Mucosa of descending colon (tissue), 3 donors: ENCODE measurements at regions not wholly inside any gene's neighbourhood (a gene's known extent, or its start where the extent isn't known, plus 50 kb on each side); places are given as distances from the start of the nearest gene placed in this dataset.

Experiments used
- ATAC-seq: fragments of 200-7000 bp; cut with Tn5 transposase; one replicate; pipeline ENCODE4 v1.9.1; 2020; ENCODE audit warnings: mild to moderate bottlenecking, moderate library complexity
- DNase-seq, 3 donors: peaks; one replicate each; pipeline ENCODE4 v3.0.0-alpha.2; 2020
- H3K36me3 ChIP-seq: fragments of 200-600 bp; one replicate; pipeline ENCODE4 v1.8.0; 2021; ENCODE audit warnings: low read depth, mild to moderate bottlenecking
- H3K4me1 ChIP-seq: fragments of 200-600 bp; one replicate; pipeline ENCODE4 v1.8.0; 2021; ENCODE audit warnings: low read depth, mild to moderate bottlenecking
- H3K4me3 ChIP-seq: fragments of 200-600 bp; one replicate; pipeline ENCODE4 v1.8.0; 2021; ENCODE audit warnings: mild to moderate bottlenecking
- H3K9me3 ChIP-seq: fragments of 200-600 bp; one replicate; pipeline ENCODE4 v1.8.0; 2021; ENCODE audit warnings: mild to moderate bottlenecking
- intact Hi-C, 2 donors: fragments of 100-400 bp; cut with DNase I in 1 of 2; cut with micrococcal nuclease in 1 of 2; formaldehyde crosslinking; loops; one replicate each; pipeline versions ENCODE4 v1.11.0 to v1.11.1; 2022; cut with DNase I, micrococcal nuclease
- TF ChIP-seq, protein P1 (sequence below): fragments of 200-600 bp; IDR thresholded peaks from one replicate; pipeline ENCODE4 v1.8.0; 2022; ENCODE audit warnings: antibody characterized with exemption, mild to moderate bottlenecking
- donor health status: DM: no; HTN: no; CAD: no; lungs with moderate emphysema.
- donor health status: DM: no; HTN: no; CAD: no.
- donor health status: DM: no; HTN: yes; CAD: no.

DNA sequence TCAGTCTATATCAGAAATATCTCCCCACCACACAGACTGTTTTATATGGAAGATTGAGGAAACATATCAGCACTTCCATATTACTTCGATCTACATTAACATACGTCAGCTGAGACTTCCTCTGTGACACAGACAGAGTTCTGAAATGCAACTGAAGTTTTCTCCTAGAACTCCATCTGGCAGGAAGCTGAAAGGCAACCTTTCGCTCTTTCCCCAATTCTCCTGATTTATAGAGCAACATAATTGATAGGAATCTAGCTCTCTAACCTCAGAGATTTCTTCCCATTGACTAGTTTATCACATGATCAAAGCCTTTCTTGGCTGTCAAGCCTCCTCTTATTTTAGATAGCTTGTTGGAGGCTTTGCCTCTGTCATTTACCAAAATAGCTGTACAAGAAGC, 806.7 kb upstream of the CHAC2 start:
- H3K36me3 ChIP-seq: no peaks in the 10 kb centered on the region
- H3K4me1 ChIP-seq: no peaks in the 10 kb centered on the region
- H3K9me3 ChIP-seq: no peaks in the 10 kb centered on the region
- no peak overlapping the region for H3K4me3 ChIP-seq
- intact Hi-C loops: no loop called here
- ATAC-seq (no peak), DNase-seq (no peak)
- TF ChIP-seq, protein P1, sequence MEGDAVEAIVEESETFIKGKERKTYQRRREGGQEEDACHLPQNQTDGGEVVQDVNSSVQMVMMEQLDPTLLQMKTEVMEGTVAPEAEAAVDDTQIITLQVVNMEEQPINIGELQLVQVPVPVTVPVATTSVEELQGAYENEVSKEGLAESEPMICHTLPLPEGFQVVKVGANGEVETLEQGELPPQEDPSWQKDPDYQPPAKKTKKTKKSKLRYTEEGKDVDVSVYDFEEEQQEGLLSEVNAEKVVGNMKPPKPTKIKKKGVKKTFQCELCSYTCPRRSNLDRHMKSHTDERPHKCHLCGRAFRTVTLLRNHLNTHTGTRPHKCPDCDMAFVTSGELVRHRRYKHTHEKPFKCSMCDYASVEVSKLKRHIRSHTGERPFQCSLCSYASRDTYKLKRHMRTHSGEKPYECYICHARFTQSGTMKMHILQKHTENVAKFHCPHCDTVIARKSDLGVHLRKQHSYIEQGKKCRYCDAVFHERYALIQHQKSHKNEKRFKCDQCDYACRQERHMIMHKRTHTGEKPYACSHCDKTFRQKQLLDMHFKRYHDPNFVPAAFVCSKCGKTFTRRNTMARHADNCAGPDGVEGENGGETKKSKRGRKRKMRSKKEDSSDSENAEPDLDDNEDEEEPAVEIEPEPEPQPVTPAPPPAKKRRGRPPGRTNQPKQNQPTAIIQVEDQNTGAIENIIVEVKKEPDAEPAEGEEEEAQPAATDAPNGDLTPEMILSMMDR: no peak

DNA sequence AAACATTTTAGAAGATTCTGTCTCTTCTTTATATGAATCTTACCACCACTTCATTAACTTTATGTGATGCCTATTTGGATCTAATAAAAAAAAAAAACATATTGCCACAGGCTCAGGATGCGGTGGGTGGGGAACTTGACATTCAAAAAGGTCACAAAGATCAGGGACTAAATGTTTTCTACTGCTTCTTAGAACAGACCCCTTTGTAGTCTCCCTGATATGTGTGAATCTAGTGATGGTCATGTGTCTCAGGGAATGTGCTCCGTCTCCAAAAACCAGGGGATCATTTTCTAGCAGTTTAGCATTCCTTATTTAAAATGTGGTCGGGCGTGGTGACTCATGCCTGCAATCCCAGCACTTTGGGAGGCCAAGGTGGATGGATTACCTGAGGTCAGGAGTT, 807.8 kb upstream of the CHAC2 start:
- intact Hi-C loops: no loop called here
- ATAC-seq (no peak), DNase-seq (no peak)
- Histone ChIP-seq H3K4me3 (no peak overlapping the region), H3K9me3 (no peaks in the 10 kb centered on the region), H3K36me3 (no peaks in the 10 kb centered on the region), H3K4me1 (no peaks in the 10 kb centered on the region)
- TF ChIP-seq, protein P1: no peak

DNA sequence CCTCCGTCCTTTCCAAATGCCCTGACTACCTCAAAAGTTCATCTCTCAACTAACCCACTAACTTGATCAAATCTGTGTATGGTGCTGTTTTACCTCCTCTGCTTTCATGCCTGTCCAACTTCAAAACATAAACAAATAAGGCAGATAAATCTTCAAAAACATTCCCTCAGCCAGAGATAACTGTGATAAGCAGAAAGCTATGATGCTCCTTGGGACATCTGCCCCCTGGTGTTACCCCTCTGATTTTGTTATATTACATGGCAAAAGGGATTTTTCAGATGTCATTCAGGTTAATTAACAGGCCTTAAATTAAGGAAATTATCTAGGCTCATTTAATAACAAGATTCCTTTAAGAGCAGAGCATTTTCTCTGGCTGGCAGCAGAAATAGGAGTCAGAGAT, 810.8 kb upstream of the CHAC2 start:
- Histone ChIP-seq H3K4me1 (no peaks in the 10 kb centered on the region), H3K9me3 (no peaks in the 10 kb centered on the region), H3K4me3 (no peak overlapping the region), H3K36me3 (no peaks in the 10 kb centered on the region)
- DNase-seq: no peak
- TF ChIP-seq, protein P1: no peak
- intact Hi-C loops: no loop called here
- no peak for ATAC-seq

DNA sequence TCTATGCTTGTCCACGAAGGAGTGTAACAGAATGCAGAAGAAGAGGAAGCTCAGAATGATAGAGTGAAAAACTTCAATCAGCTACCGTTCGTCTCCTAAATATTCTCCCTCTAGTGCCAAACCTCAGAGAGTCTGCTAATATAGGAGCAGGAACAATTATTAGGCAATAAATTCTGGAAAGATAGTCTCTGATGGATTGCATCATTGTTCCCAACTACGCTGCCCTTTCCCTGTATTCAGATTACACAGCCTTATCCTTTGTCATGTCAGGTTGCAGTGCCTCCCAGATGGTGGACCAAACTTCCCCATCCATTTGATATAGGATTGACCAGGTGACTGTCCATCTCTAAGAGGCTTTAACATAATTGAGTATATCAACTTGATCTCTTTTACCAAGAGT, 811.5 kb upstream of the CHAC2 start:
- no peak for ATAC-seq
- no peak for DNase-seq
- intact Hi-C loops: no loop called here

DNA sequence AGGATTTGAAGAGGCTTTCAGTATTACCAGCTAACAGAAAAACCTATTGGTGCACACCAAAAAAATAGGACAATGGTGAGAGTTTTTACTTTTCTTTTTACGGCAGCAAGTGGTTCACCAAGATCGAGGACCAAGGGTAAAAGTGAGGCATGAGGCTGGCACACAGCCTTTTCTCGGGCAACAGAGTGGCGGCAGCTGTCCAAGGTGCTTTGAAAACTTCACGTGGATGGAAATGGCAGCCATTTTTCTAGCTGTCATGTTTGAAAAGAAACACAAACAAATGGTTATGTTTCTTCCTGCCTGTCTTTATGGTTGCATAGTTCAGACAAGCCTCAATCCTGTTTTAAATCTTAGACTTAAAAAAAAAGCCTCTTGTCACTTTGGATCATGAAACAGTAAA, 812.5 kb upstream of the CHAC2 start:
- TF ChIP-seq, protein P1: no peak
- H3K9me3 ChIP-seq: no peaks in the 10 kb centered on the region
- DNase-seq: no peak
- H3K4me3 ChIP-seq: no peak overlapping the region
- no peaks in the 10 kb centered on the region for H3K4me1 ChIP-seq
- ATAC-seq: no peak
- intact Hi-C loops: no loop called here
- no peaks in the 10 kb centered on the region for H3K36me3 ChIP-seq

More for the DNA sequence above, 811.5 kb upstream of the CHAC2 start:
- no peaks in the 10 kb centered on the region for H3K36me3 ChIP-seq
- no peaks in the 10 kb centered on the region for H3K9me3 ChIP-seq
- TF ChIP-seq, protein P1: no peak
- no peak overlapping the region for H3K4me3 ChIP-seq
- H3K4me1 ChIP-seq: no peaks in the 10 kb centered on the region

DNA sequence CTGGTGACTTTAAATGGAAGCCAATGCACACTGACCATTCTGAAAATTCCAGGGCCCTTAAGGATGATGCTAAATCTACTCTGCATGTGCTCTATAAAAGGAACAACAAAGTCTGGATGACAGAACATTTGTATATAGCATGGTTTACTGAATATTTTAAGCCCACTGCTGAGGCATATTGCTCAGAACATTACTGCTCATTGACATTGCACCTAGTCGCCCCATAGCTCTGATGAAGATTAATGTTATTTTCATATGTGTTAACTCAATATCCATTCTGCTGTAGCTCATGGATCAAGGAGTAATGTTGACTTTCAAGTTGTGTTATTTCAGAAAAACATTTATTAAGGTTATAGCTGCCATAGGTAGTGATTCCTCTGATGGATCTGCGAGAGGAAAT, 827.5 kb upstream of the CHAC2 start:
- Histone ChIP-seq H3K4me3 (no peak overlapping the region), H3K4me1 (no peaks in the 10 kb centered on the region), H3K36me3 (no peaks in the 10 kb centered on the region), H3K9me3 (no peaks in the 10 kb centered on the region)
- no peak for ATAC-seq
- DNase-seq: no peak
- intact Hi-C loops: no loop called here
- TF ChIP-seq, protein P1: no peak
